ENCODE measurements at regions not wholly inside any gene's neighbourhood (a gene's known extent, or its start where the extent isn't known, plus 50 kb on each side); places are given as distances from the start of the nearest gene placed in this dataset.

DNA sequence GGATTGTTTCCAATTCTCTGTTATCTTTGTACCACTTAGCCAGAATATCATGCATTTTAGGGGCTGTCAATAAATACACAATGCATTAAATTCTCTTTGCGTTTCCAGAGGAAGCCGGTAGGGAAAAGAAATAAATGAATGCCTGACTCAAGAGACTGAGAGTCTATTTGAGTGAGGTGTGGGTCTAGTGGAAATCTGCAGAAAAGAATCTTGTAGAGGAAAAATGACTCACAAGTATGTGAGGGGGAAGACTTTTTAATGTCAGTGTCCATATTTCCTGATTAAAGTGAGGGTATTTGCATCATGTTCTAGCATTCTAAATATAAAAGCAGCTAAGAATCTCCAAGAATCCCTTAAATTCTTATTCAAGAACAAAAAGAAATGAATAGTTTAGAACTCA lies 271.1 kb downstream of the PTPRC start:
- H3K27ac ChIP-seq = no peak overlapping the region
- no peaks in the 10 kb centered on the region for H3K4me1 ChIP-seq
- DNase-seq = no peak
- TF ChIP-seq POLR2A (IDR thresholded peaks at IDR 0.05) = no peak
- TF ChIP-seq, protein P1, sequence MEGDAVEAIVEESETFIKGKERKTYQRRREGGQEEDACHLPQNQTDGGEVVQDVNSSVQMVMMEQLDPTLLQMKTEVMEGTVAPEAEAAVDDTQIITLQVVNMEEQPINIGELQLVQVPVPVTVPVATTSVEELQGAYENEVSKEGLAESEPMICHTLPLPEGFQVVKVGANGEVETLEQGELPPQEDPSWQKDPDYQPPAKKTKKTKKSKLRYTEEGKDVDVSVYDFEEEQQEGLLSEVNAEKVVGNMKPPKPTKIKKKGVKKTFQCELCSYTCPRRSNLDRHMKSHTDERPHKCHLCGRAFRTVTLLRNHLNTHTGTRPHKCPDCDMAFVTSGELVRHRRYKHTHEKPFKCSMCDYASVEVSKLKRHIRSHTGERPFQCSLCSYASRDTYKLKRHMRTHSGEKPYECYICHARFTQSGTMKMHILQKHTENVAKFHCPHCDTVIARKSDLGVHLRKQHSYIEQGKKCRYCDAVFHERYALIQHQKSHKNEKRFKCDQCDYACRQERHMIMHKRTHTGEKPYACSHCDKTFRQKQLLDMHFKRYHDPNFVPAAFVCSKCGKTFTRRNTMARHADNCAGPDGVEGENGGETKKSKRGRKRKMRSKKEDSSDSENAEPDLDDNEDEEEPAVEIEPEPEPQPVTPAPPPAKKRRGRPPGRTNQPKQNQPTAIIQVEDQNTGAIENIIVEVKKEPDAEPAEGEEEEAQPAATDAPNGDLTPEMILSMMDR (IDR thresholded peaks at IDR 0.05) = no peak
- H3K27me3 ChIP-seq = no peaks in the 10 kb centered on the region
- H3K36me3 ChIP-seq = no peaks in the 10 kb centered on the region
- no peaks in the 10 kb centered on the region for H3K9me3 ChIP-seq
- no peak overlapping the region for H3K4me3 ChIP-seq

DNA sequence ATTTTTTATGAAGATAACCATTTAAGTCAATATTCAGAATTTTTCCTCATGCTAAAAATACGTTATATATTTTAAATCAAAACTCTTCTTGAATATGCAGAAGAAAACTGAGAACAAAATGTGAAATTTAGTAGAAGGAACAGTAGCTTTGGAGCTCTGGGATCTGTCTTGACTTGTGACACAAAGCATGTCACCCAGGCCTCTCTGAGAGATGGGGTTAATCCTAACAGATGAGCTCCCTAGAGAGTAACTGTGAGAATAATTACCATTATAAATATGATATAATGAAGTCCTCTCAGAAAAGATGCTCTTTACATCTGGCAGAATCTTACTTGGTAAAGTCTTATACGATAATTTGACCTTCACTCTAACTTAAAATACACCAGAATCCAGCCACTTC lies 272.0 kb downstream of the PTPRC start:
- Histone ChIP-seq H3K4me3 (no peak overlapping the region), H3K27me3 (no peaks in the 10 kb centered on the region), H3K36me3 (no peaks in the 10 kb centered on the region), H3K4me1 (no peaks in the 10 kb centered on the region), H3K27ac (no peak overlapping the region), H3K9me3 (no peaks in the 10 kb centered on the region)
- TF ChIP-seq, protein P1 (IDR thresholded peaks at IDR 0.05) = no peak
- TF ChIP-seq POLR2A (IDR thresholded peaks at IDR 0.05) = no peak
- no peak for DNase-seq

DNA sequence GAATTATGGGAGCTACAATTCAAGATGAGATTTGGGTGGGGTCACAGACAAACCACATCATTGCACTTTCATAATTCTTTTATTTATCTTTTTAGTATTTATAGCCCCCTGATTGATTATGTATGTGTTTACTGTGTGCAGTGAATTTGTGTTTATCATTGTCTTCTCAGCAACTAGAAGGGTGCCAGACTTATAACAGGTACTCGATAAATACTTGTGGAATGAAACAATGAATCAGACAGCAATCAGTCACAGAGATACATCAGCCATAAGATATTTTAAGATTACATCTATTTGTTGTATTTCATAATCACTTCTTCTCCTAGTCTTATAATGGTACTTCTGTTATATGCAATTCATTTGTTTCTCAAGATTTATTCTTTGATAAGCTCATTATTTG lies 273.2 kb downstream of the PTPRC start:
- Histone ChIP-seq H3K27ac (no peak overlapping the region), H3K36me3 (no peaks in the 10 kb centered on the region), H3K9me3 (no peaks in the 10 kb centered on the region), H3K4me3 (no peak overlapping the region), H3K4me1 (no peaks in the 10 kb centered on the region), H3K27me3 (no peaks in the 10 kb centered on the region)
- TF ChIP-seq POLR2A (IDR thresholded peaks at IDR 0.05) = no peak
- TF ChIP-seq, protein P1 (IDR thresholded peaks at IDR 0.05) = no peak
- DNase-seq = no peak

DNA sequence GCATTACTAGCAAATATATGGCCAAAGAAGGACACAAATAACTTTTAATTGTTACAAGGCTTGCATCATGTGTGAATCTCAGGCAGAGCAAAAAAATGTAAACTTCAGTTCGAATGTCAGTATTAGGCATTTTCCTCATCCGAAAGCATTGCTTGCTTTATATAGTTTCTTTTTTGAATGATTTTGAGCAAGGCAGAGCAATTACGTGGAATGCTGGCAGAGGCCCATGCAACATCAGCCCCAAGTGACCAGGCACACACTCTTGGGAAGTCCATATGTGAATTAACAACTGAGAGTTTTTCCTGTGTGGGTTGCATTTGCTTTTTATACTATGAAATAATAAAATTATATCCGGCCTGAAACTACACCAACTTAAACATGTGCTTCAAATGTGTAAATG lies 274.8 kb downstream of the PTPRC start:
- no peaks in the 10 kb centered on the region for H3K4me1 ChIP-seq
- no peak for DNase-seq

DNA sequence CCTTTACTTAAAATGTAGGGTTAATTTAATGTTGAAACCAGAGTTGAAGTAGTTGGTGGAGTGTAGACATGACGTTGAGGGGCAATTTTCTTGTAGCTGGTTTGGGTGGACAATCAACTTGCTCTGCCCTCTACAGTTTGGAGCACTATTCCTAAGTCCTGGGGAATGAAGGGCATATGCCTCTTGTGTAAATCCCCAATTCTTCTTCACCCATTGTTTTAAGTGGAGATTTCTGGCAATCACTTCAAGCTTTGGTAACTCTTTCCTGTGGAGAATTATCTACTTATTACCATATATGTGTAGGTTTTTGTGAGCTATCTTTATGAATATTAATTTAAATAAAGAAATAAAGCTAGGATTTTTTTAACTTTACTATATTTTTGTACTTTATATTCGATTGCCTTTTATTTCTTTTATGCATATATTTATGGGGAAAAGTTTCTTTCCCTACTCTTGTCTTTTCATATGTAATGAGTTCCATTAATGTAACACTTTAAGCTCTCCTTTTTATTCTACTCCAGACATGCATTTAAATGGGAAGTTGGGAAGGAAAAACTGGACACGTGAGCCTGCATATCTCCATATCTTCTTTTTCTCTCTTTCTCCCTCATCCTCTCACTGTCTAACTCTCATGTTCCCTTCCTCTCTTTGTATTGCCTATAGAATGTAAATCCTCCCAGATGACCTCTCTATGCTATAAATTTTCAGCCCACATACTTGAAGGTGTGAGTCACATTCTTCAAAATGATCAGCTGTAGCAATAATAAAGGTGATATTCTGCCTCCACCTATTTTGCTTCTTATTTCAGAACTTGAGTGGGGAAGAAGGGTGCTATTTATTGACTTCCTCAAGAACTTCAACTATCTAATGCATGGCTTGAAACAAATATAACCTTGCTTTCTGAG lies 276.7 kb downstream of the PTPRC start:
- H3K4me3 ChIP-seq = no peak overlapping the region

More for the DNA sequence above, 274.8 kb downstream of the PTPRC start:
- Histone ChIP-seq H3K36me3 (no peaks in the 10 kb centered on the region), H3K9me3 (no peaks in the 10 kb centered on the region), H3K27me3 (no peaks in the 10 kb centered on the region), H3K27ac (no peak overlapping the region), H3K4me3 (no peak overlapping the region)
- TF ChIP-seq, protein P1 (IDR thresholded peaks at IDR 0.05) = no peak
- no peak for TF ChIP-seq POLR2A (IDR thresholded peaks at IDR 0.05)

More for the DNA sequence above, 276.7 kb downstream of the PTPRC start:
- TF ChIP-seq POLR2A (IDR thresholded peaks at IDR 0.05) = no peak
- TF ChIP-seq, protein P1 (IDR thresholded peaks at IDR 0.05) = no peak
- no peak for DNase-seq
- H3K9me3 ChIP-seq = no peaks in the 10 kb centered on the region
- H3K27me3 ChIP-seq = no peaks in the 10 kb centered on the region
- H3K4me1 ChIP-seq = no peaks in the 10 kb centered on the region
- H3K27ac ChIP-seq = no peak overlapping the region
- no peaks in the 10 kb centered on the region for H3K36me3 ChIP-seq

Data from Peyer's patch (tissue), 4 donors.